GM19324 (cell line): ENCODE measurements at regions not wholly inside any gene's neighbourhood (a gene's known extent, or its start where the extent isn't known, plus 50 kb on each side); places are given as distances from the start of the nearest gene placed in this dataset.
"Not testable (repeated sequence)": the region's sequence is repeated elsewhere in the genome, so short reads cannot be mapped to it uniquely, and the experiment has no call there.

ENCODE experiments used
- ATAC-seq: cut with Tn5 transposase; IDR thresholded peaks from one replicate; pipeline ENCODE4 v1.9.1; 2021; ENCODE audit warnings: mild to moderate bottlenecking, moderate library complexity; ENCODE audit not compliant: unreplicated experiment, low FRiP score

DNA sequence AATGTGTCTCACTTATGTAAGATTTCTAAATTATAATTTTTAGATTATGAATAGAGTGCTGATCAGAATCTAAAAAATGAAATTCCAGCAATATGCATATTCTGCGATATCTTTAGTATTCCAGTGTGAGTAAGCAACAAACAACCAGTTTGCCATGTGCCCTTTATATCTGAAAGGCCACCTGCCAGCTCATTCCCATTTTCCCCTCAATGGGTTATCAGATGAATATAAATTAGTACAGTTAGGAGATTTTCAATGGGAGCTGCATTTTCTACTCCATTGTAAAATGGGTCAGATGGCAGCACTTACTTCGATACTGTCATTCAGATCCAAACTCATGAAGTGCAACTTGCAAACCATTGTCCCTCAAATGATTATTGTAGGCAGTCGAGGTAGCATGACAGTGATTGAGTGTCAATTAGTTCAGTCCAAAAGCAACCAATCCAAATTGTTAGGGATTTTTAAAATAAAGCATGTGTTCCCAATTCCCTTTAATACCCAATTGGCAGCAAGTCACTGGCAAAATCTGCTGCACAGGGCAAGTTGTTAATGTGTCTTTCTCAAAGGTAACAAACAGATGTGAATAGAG lies 680.3 kb downstream of the LRRIQ3 start:
- ATAC-seq: no peak

GRCh38 chr1:73516451-73516850 lies 681.5 kb downstream of the LRRIQ3 start:
- no peak for ATAC-seq

DNA sequence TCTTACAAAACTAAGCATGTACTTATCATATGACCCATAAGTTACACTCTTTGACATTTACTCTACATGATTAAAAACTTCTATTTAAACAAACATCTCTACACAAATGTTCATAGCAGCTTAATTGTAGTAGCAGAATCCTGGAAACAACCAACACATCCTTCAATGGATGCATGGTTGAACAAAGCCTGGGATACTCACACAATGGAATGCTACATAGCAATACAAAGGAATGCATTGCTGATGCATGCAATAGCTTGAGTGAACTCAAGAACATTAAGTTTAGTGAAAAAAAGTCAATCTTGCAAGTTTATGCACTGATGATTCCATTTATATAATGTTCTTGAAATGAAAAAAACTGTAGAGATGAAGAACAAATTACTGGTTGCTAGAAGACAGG lies 686.9 kb downstream of the LRRIQ3 start:
- ATAC-seq: no peak

DNA sequence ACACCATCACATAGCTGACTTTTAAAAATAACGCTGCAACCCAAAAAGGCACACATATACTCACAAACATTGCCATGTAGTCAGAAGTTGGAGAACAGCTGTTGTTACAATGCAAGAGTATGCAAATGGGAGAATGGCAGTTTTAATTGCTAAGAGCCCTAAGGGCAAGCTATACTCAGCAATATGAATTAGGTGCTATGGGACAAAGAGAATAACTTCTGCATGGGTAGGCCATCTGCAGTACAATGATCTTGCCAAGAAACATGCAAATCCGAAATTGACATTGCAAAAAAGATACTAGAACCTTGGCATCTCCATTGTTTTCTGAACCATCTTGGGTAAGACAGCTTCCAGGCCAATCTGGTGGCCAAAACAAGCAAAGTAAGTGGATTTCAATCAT lies 697.8 kb downstream of the LRRIQ3 start:
- no peak for ATAC-seq

GRCh38 chr1:73499671-73500070 lies 698.3 kb downstream of the LRRIQ3 start:
- ATAC-seq: no peak

- no peak for ATAC-seq
Observed at GRCh38 chr1:73491621-73492020, 706.4 kb downstream of the LRRIQ3 start.

GRCh38 chr1:73475316-73475870 lies 722.6 kb downstream of the LRRIQ3 start:
- ATAC-seq: no peak

DNA sequence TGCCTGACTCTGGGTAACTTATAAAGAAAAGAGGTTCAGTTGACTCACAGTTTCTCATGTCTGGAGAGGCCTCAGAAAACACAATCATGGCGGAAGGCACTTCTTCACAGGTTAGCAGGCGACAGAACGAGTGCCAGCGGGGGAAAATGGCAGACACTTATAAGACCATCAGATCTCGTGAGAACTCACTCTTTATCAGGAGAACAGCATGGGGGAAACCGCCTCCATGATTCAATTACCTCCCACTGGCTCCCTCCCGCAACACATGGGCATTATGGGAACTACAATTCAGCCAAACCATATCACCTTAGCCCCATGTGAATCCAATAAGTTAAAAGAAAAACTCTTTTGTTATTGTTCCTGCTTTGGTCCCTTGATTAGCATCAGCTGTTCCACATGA lies 725.2 kb downstream of the LRRIQ3 start:
- ATAC-seq: no peak

- no peak for ATAC-seq
Observed at GRCh38 chr1:73467731-73468130, 730.2 kb downstream of the LRRIQ3 start.

- no peak for ATAC-seq
Observed at GRCh38 chr1:73463873-73464272, 734.1 kb downstream of the LRRIQ3 start.

- no peak for ATAC-seq
Observed at GRCh38 chr1:73452522-73452921, 745.5 kb downstream of the LRRIQ3 start.

- ATAC-seq: not testable (repeated sequence)
Observed at GRCh38 chr1:73450668-73451067, 747.3 kb downstream of the LRRIQ3 start.

- no peak for ATAC-seq
Observed at GRCh38 chr1:73411479-73411878, 786.5 kb downstream of the LRRIQ3 start.

GRCh38 chr1:73401666-73402065 lies 796.3 kb downstream of the LRRIQ3 start:
- no peak for ATAC-seq

- no peak for ATAC-seq
Observed at GRCh38 chr1:73382966-73383365, 815.0 kb downstream of the LRRIQ3 start.

DNA sequence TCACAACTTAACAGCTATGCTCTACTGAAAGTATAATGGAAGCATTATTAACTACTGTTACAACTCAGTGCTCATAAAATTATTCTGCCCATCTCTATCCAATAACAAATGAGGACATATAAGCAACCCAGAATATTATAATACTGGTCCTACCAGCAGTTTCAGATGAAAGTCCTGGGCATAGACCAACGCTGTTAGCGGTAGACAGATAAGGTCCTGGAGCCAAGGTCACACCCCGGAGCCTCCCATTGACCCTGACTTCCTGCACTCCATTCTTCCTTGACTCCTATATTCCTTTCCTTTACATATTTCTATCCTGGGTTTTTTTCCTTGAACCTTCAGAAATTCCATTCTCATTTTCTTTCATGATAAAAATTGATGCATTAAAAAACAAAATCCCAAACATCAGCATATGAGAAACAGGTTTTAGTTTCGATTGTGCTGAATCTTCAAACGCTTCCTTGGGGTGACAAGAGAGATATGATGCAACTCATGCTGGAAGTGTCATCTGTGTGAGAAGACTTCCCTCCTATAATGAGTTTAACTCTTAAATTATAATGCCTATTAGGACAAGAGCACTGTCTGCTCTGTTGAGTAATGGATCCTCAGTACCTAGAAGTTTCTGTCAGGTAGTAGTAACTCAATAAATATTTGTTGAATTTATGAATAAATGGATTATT lies 831.1 kb downstream of the LRRIQ3 start:
- no peak for ATAC-seq

- no peak for ATAC-seq
Observed at GRCh38 chr1:73359001-73359400, 839.0 kb downstream of the LRRIQ3 start.

DNA sequence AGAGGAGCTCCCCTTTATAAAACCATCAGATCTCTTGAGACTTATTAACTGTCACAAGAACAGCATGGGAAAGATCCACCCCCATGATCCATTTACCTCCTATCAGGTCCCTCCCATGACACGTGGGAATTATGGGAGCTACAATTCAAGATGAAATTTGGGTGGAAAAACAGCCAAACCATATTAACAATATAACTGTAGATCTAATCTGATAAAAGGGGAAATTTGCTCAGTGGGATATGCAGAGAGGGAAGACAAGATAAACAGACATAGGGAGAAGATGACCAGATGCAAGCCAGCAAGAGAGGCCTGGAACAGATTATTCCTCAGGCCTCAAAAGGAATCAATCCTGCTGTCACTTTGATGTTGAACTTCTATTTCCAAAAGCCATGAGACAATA lies 841.5 kb downstream of the LRRIQ3 start:
- no peak for ATAC-seq

GRCh38 chr1:73343947-73344346 lies 854.0 kb downstream of the LRRIQ3 start:
- ATAC-seq: no peak

- no peak for ATAC-seq
Observed at GRCh38 chr1:73333847-73334503, 864.0 kb downstream of the LRRIQ3 start.

- no peak for ATAC-seq
Observed at GRCh38 chr1:73331726-73332125, 866.2 kb downstream of the LRRIQ3 start.

GRCh38 chr1:73327998-73328397 lies 870.0 kb downstream of the LRRIQ3 start:
- no peak for ATAC-seq
